Central memory CD8-positive, alpha-beta T cell (primary cell): ENCODE measurements at regions not wholly inside any gene's neighbourhood (a gene's known extent, or its start where the extent isn't known, plus 50 kb on each side); places are given as distances from the start of the nearest gene placed in this dataset.

Experiments
- ATAC-seq: fragments of 150-1000 bp; cut with Tn5 transposase; replicated peaks from 2 replicates; pipeline ENCODE4 v1.10.0; 2022; ENCODE audit warnings: mild to moderate bottlenecking, moderate FRiP score, moderate number of reproducible peaks; ENCODE audit not compliant: poor library complexity, severe bottlenecking; ENCODE audit errors: extremely low read depth
- DNase-seq, 2 donors: peaks; one replicate each; pipeline ENCODE4 v3.0.0; 2021; ENCODE audit warnings: low spot score in 2 of 2
- H3K27ac Mint-ChIP-seq: one replicate; pipeline ENCODE4 v1.8.0; 2022; ENCODE audit warnings: low read depth, mild to moderate bottlenecking, moderate library complexity, mixed read lengths
- H3K27me3 Mint-ChIP-seq: one replicate; pipeline ENCODE4 v1.8.0; 2022; ENCODE audit warnings: mixed read lengths
- H3K36me3 Mint-ChIP-seq: one replicate; pipeline ENCODE4 v1.8.0; 2022; ENCODE audit warnings: mild to moderate bottlenecking, moderate library complexity, mixed read lengths; ENCODE audit not compliant: insufficient read depth
- H3K4me1 Mint-ChIP-seq: one replicate; pipeline ENCODE4 v1.8.0; 2022; ENCODE audit warnings: mixed read lengths
- H3K4me3 Mint-ChIP-seq: one replicate; pipeline ENCODE4 v1.8.0; 2022; ENCODE audit warnings: mild to moderate bottlenecking, moderate library complexity, mixed read lengths
- H3K9me3 Mint-ChIP-seq: one replicate; pipeline ENCODE4 v1.8.0; 2022; ENCODE audit warnings: mixed read lengths

DNA sequence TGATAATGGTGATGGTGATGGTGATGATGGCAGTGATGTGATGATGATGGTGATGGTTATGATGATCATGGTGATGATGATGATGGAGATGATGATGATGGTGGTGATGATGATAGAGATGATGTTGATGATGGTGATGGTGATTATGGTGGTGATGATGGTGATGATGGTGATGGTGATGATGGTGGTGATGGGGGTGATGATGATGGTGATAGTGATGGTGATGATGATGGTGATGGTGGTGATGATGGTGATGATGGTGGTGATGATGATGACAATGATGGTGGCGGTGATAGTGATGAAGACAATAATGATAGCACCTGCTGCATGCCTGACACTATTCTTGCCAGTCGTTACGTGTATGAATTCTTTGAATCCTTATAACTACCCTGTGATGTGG, 317.9 kb upstream of the AJAP1 start:
- Mint-ChIP-seq H3K27ac (no peak overlapping the region), H3K27me3 (no peaks in the 10 kb centered on the region), H3K4me1 (no peaks in the 10 kb centered on the region), H3K4me3 (no peak overlapping the region), H3K36me3 (no peaks in the 10 kb centered on the region), H3K9me3 (peaks cover 6% of the 10 kb centered on the region)
- DNase-seq (no peak), ATAC-seq (no peak)

DNA sequence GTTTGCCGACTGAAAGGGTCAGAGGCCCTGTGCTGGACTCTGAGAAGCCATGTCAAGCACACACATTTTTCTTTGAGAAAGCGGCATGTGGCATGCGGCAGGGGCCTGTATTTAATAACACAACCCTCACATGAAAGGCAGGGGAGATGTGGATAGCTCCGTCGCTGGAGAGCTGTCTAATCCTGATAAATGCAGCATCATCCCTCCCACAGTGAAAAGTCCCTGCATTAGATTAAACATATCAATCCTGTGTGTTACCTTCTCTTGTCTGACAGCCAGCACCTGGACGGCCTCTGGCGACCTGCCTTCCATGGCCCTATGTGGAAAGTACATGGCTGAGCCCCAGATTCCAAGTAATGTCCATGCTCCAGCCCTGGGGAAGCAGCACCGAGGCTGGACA, 313.0 kb upstream of the AJAP1 start:
- no peak for ATAC-seq
- H3K27me3 Mint-ChIP-seq, result peaks cover 13% of the 10 kb centered on the region
- no peaks in the 10 kb centered on the region for H3K36me3 Mint-ChIP-seq
- H3K9me3 Mint-ChIP-seq, result peaks cover 3% of the 10 kb centered on the region
- no peak for DNase-seq
- H3K4me3 Mint-ChIP-seq, result no peak overlapping the region
- H3K27ac Mint-ChIP-seq, result no peak overlapping the region
- H3K4me1 Mint-ChIP-seq, result no peaks in the 10 kb centered on the region

DNA sequence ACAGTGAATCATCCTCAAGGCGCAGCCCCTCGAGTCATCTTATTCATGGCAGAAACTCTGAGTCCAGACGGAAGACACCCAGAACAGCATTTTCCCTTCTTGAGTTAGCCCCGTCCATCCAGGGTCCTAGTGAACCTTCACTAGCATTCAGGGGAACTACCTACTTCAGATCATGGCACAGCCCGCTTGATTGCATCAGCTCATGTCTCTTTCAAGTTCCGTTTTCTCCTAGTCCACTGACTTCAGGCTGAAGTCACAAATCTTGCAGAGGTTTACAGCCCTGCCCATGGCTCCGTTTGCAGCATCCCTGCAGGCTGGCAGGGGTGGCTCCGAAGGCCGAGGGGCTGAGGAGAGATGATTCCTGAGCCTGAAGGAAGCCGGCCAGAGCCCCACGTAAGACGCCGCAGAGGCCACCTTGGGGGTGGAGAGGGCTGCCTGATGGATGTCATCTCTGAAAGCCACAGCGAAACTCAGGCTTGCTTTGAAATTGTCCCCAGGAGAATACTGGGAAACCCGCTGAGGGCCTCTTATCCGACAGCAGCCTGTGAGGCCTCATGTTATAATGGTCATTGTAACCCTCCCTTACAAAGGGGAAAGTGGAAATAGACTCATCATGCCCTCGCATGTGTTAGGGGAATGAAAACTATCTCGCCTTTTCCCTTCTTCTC, 310.2 kb upstream of the AJAP1 start:
- H3K36me3 Mint-ChIP-seq, result no peaks in the 10 kb centered on the region
- H3K9me3 Mint-ChIP-seq, result no peaks in the 10 kb centered on the region
- no peak for DNase-seq
- no peak overlapping the region for H3K27ac Mint-ChIP-seq
- ATAC-seq, result no peak
- no peaks in the 10 kb centered on the region for H3K4me1 Mint-ChIP-seq
- H3K4me3 Mint-ChIP-seq, result no peak overlapping the region
- peaks cover 13% of the 10 kb centered on the region for H3K27me3 Mint-ChIP-seq

DNA sequence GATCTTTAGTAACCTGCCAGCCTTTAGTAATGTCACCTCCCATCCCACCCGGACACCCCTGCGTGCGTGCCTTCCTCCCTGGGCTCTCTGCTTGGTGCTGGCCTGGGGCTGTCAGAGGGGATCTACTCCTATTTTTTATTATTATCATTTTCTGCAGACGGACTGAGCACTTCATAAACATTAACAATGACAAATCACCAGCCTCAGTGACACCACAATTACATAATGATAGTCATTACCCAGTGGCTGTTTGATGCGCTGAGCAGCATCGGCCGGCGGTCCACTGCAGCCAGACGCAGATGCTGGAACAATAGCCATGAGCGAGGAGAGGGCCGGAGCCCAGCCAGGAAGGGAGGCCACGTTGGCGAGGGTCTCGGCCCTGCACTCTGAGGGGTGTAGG, 309.3 kb upstream of the AJAP1 start:
- no peak for ATAC-seq
- DNase-seq, result no peak
- Mint-ChIP-seq H3K27me3 (peaks cover 22% of the 10 kb centered on the region), H3K4me3 (no peak overlapping the region), H3K4me1 (no peaks in the 10 kb centered on the region), H3K27ac (no peak overlapping the region), H3K36me3 (no peaks in the 10 kb centered on the region), H3K9me3 (no peaks in the 10 kb centered on the region)

DNA sequence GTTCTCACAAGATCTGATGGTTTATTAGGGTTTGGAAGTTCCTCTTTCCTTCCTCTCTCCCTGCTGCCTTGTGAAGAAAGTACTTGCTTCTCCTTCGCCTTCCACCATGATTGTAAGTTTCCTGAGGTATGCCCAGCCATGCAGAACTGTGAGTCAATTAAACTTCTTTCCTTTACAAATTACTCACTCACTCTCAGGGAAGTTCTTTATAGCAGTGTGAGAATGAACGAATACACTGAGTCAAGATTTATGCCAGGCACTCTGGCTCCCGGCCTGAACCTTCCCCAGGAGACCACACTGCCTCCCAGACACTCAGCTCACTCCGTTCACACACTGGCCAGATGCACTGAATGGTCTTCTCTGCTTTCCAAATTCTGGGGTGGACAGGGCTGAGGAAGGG, 308.3 kb upstream of the AJAP1 start:
- ATAC-seq (no peak), DNase-seq (no peak)
- Mint-ChIP-seq H3K36me3 (no peaks in the 10 kb centered on the region), H3K27ac (no peak overlapping the region), H3K9me3 (no peaks in the 10 kb centered on the region), H3K4me3 (no peak overlapping the region), H3K27me3 (peaks cover 22% of the 10 kb centered on the region), H3K4me1 (no peaks in the 10 kb centered on the region)

DNA sequence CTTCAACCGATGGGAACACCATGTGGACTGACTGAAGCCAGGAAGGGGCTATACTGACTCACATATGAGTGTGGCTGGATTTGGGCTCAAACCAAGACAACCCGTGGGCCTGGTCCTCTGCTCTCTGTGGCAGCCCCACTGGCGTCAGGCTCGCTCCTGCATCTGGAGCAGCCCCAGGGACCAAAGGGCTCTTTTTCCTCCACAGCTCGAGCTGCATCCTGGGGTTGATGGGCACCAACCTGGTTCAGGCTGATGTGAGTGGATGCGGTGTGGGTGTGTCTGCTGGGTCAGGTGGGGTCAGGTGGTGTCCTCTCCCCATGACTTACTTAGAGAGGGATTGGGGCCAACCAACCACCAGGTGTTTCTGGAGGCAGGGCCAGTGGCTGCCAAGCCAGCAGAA, 303.0 kb upstream of the AJAP1 start:
- H3K27ac Mint-ChIP-seq, result no peak overlapping the region
- DNase-seq (no peak), ATAC-seq (no peak)
- no peaks in the 10 kb centered on the region for H3K36me3 Mint-ChIP-seq
- peaks cover 10% of the 10 kb centered on the region for H3K27me3 Mint-ChIP-seq
- no peaks in the 10 kb centered on the region for H3K4me1 Mint-ChIP-seq
- H3K4me3 Mint-ChIP-seq, result no peak overlapping the region
- H3K9me3 Mint-ChIP-seq, result no peaks in the 10 kb centered on the region

DNA sequence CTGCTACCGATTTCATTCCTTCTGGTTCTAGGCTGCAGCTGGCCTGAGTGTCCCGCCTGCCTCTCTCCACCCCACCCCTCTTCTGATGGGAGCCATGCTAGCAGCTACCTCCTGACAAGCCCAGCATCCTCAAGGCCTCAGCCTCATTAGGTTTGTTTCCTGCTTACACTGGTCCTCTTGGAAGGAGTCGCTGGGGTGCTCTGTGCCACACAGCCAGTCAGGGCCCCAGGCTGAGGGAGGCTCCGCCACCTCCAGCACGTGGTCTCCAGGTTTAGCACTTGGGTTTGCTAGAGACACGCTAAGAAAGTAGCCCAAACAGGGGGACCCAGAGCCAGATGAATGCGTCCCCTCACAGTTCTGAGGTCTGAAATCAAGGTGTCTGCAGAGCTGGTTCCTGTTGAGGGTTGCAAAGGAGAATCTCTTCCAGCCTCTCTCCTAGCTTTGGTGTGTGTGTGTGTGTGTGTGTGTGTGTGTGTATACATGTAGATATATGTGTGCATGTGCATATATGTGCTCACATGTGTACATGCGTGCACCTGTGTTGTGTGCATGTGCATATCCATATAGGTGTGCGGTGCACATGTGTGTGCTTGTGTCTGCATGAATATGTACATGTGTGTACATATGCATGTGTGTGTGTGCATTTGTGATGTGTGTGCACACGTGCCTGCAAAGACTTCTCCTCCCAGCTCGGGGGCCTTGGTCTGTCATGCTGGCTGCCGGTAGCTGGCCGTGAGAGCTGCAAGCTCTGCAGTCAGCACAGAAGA, 301.1 kb upstream of the AJAP1 start:
- no peaks in the 10 kb centered on the region for H3K9me3 Mint-ChIP-seq
- H3K36me3 Mint-ChIP-seq, result no peaks in the 10 kb centered on the region
- ATAC-seq, result no peak
- H3K27ac Mint-ChIP-seq, result no peak overlapping the region
- H3K27me3 Mint-ChIP-seq, result peaks cover 16% of the 10 kb centered on the region
- H3K4me3 Mint-ChIP-seq, result no peak overlapping the region
- DNase-seq, result no peak
- H3K4me1 Mint-ChIP-seq, result no peaks in the 10 kb centered on the region

DNA sequence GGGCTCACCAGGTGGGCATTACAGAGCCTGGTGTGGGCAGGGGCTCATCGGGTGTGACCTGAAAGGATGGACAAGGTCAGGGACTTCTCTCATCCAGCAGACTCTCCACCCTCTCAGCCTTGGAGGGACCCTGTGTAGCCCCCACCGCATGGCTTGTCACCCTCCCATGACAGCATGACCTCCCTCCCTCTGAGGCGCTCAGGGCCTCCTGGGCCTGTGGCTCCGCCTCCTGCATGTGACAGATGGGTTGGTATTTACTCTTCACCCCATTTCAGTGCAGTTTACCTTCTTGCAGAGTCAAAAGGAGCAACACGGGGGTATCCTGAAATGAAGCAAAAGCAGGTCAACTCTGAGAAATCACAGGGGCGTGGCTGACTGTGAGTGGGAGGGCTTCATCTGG, 298.6 kb upstream of the AJAP1 start:
- Mint-ChIP-seq H3K9me3 (no peaks in the 10 kb centered on the region), H3K4me1 (no peaks in the 10 kb centered on the region), H3K36me3 (no peaks in the 10 kb centered on the region), H3K4me3 (no peak overlapping the region), H3K27ac (no peak overlapping the region), H3K27me3 (peaks cover 30% of the 10 kb centered on the region)
- no peak for ATAC-seq
- no peak for DNase-seq

DNA sequence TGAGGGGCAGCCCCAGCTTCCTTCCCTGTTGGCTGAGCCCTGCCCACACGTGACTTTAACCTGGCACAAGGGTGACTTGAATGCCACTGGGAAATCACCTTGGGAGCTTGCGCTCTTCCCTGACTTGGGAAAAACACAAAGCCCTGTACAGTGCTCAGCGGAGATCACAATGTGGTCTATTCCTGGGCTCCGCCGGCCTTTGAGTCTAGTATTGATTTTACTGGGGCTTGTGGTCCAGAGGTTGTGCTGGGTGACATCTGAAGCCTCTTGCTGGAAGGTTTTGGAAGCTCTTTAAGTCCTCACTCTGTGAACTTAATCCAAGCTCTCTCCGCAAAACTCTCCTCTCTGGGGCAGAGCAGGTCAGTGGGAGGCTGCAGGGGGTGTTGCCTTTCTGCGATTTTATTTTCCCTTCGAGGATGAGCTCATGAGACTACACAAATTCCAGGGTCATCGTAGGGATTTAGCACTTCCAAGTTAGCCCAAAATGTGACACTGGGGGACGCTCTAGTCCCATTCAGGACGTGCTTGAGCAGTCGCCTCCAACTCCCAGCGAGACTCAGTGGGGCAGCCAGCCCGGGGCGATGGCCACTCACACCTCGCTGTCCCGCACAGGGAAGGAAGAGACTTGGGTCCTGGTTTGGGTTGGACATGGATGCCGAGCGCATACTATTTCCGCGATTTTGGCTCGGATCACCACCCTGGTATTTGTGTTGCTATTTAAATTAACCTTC, 291.9 kb upstream of the AJAP1 start:
- Mint-ChIP-seq H3K4me3 (no peak overlapping the region), H3K27me3 (peaks cover 45% of the 10 kb centered on the region), H3K27ac (no peak overlapping the region), H3K9me3 (no peaks in the 10 kb centered on the region), H3K4me1 (no peaks in the 10 kb centered on the region), H3K36me3 (no peaks in the 10 kb centered on the region)
- ATAC-seq, result no peak
- DNase-seq, result no peak

DNA sequence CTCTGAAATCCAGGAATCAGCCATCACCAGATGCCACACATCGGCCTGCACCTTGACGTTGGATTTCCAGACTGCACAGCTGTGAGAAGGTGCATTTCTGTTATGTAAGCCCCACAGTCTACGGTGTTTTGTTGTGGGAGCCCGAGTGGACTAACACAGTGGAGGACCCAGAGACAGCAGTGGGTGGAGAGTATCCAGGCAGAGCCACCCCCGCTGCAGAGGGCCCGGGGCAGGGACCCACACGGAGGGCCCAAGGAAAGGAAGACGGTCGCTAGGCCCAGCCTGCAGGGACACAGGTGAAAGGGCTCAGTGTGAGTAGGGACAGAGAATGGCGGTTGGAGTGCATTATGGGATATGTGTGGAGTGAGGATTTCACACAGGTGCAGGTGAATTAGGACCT, 288.3 kb upstream of the AJAP1 start:
- Mint-ChIP-seq H3K4me3 (no peak overlapping the region), H3K4me1 (no peaks in the 10 kb centered on the region), H3K27ac (no peak overlapping the region), H3K36me3 (no peaks in the 10 kb centered on the region), H3K27me3 (peaks cover 12% of the 10 kb centered on the region), H3K9me3 (no peaks in the 10 kb centered on the region)
- no peak for ATAC-seq
- no peak for DNase-seq

DNA sequence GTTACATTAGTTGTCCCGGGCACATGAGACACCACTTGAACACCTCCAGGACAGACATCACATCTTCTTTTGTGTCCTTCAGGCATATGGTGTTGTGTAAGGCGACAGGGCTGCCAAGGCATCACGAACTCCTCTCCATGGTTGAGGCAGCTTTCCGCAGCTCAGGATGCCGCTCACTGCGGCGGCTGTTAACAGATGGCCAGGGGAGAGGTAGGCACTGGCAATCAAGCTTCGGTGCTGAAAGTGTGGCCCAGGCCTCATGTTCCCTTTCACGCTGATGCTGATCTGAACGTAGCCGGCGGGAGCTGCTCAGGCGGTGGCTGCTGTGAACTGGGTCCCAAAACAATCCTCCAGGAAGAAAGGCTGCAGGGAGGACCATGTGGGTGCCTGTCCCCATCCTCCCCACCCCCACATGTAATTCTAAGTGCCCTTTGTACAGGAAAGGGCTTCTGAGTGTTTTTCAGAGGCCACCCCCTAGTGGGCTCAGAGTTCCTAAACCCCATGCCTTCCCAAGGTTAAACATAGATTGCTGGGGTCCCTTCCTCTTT, 287.1 kb upstream of the AJAP1 start:
- Mint-ChIP-seq H3K27me3 (no peaks in the 10 kb centered on the region), H3K4me3 (no peak overlapping the region), H3K9me3 (no peaks in the 10 kb centered on the region), H3K36me3 (no peaks in the 10 kb centered on the region), H3K27ac (no peak overlapping the region), H3K4me1 (no peaks in the 10 kb centered on the region)
- ATAC-seq (no peak), DNase-seq (no peak)

DNA sequence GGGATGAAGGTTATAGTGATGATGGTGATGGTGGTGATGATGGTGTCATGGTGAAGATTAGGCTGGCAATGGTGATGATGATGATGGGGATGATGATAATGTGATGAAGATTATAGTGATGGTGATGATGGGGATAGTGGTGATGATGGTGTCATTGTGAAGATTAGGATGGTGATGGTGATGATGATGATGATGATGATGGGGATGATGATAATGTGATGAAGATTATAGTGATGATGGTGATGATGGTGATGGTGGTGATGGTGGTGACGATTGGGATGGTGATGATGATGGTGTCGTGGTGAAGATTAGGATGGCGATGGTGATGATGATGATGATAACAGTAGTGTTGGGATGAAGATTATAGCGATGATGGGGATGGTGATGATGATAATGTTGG, 285.1 kb upstream of the AJAP1 start:
- H3K4me3 Mint-ChIP-seq, result no peak overlapping the region
- no peaks in the 10 kb centered on the region for H3K36me3 Mint-ChIP-seq
- no peak for ATAC-seq
- no peaks in the 10 kb centered on the region for H3K4me1 Mint-ChIP-seq
- DNase-seq, result no peak
- no peak overlapping the region for H3K27ac Mint-ChIP-seq
- H3K27me3 Mint-ChIP-seq, result no peaks in the 10 kb centered on the region
- H3K9me3 Mint-ChIP-seq, result peaks cover 6% of the 10 kb centered on the region

DNA sequence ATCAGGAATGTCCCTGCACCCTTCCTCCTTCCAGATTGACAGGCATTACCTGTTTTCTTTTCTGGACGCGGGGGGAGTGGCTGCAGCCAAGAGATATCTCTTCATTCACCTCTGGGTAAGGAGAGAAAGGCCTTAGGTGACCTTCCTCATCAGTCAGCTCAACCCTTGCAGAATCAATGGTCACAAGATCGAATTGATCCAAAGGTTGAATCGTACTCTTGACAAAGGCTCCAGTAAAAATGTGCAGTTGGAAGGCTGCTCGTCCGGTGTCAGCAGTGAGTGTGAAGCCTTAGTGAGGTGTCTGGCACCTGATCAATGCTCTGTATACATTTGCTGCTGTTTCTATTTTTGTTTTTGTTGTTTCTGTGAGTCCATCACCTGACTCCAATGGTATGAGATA, 282.6 kb upstream of the AJAP1 start:
- Mint-ChIP-seq H3K27ac (no peak overlapping the region), H3K9me3 (peaks cover 6% of the 10 kb centered on the region), H3K4me1 (no peaks in the 10 kb centered on the region), H3K4me3 (no peak overlapping the region), H3K36me3 (no peaks in the 10 kb centered on the region), H3K27me3 (no peaks in the 10 kb centered on the region)
- ATAC-seq (no peak), DNase-seq (no peak)
